Daoy (cell line): ENCODE measurements at regions not wholly inside any gene's neighbourhood (a gene's known extent, or its start where the extent isn't known, plus 50 kb on each side); places are given as distances from the start of the nearest gene placed in this dataset.
"Not testable (repeated sequence)": the region's sequence is repeated elsewhere in the genome, so short reads cannot be mapped to it uniquely, and the experiment has no call there.

Experiments used
- DNase-seq: peaks from one replicate; pipeline ENCODE4 v3.0.0-alpha.2; 2015; ENCODE audit warnings: low read depth

DNA sequence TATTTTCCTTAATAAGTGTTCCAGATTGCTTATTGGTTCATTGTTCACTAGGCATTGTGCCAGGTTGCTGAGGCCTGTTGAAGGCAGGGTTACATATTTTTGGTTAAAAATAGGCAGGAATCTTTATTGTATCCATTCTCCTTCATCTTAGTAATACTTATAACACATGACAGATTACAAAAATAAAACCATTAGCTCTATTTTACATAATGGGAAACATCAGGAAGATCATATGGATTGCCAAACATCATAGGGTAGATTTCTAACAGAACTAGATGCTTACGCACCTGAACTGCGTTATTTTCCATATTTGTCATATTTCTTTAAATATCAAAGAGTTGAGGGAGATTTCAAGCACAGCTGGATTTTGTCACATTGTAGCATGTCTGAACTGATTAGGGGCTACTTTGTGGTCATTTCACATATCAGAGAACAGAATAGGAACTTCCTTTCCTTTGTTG lies 462.9 kb upstream of the SGO1 start:
- no peak for DNase-seq

DNA sequence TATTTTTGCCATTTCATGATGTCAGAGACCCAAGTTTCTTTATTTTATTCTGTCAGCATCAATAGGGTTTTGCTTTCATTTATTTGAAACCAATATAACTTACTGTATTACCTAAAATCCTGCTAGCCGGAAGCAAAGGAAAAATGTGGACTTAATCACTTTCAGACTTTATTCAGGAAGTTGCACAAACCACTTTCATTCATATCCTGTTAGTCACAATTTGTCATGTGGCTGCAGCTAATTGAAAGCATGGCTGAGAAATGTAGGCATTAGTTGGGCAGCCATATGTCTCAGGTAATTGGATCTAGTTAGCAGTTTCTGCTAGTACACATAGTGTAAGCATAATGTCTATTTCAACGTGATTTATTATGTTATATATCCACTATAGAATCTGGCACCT lies 462.3 kb upstream of the SGO1 start:
- no peak for DNase-seq

DNA sequence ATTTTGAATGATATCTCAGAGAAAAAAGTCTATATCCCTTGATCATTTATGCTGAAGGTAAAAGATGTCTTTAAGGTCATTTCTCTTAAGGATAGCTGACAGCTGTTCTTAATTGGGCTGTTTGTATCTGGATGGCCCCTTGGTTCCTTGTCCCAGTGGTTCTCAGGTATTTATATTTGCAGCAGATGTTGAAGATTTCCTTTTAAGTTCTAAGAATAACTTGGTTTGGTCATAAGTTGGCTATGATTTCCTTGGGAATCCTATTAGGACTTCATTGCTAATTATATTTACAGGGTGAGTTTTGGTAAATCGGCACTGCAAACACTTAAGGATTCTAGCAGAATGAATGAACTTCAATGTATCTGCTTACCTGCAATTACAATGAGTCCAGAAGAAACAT lies 460.4 kb upstream of the SGO1 start:
- DNase-seq, result no peak

DNA sequence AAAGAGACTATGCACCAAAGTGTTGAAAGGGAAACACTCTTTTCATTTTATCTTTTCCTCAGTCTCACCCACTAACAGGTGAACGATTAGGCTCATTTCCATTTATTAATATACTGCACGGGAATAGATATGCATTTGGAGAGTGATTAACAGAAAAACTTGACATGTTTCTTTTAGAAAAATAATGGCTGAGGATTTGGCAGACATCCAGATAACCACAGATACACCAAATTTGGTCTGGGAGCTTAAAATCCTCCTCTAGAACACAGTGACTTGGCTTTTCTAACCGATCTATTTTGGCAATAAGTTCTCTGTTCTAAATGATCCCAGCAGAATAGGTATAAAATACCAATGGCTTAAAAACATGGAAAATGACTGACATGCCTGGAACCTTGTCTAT lies 459.3 kb upstream of the SGO1 start:
- DNase-seq, result no peak

DNA sequence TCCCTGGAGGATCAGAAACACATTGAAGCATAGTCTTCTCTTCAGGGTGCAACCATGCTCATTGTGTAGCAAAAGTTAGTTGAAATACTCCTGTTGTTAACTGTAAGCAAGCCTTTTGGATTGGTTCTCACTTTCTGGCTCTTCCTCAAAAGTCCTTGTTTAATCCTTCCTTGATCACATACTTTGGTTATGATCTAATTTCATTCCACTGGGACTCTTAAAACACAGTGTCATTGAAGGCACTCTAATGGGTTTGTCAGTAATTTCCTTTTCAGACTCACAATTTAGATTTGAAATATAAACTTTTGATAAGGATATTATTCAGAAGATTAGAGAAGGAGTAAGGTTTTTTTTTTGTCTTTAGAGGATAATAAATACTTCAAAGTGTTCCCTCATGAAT lies 451.7 kb upstream of the SGO1 start:
- DNase-seq, result no peak

DNA sequence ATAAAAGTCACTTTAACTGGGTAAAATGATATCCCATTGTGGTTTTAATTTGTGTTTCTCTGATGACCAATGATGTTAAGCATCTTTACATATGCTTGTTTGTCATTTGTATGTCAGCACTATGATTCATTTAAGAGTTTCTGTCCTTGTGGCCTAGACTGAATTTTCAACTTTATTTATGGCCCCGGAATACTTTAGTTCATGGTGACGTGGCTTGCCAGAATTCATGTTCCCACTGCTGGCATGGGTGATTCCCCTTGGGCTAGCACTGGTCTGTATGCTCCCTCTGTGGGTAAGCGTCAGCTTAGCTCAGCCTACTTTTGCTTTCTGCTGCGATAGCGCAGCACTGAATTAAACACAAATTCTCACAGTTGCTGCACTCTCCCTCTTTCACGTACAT lies 436.3 kb upstream of the SGO1 start:
- no peak for DNase-seq

DNA sequence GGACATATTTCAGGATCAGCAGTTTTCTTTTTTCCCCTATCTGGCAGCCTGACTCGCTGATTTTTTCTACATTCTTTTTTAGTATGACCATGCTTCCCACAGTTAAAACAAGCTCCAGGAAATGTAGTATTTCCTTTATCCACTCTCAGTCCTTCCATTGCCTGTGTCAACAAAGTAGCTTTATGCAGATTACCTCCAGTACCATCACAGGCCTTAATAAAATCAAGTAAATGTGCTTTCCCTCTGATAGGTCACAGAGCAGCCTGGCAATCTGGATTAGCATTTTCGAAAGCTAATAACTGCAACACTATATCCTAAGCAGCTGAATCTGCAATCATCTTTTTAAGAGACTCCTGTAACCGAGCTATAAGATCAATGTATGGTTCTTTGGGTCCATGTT lies 432.6 kb upstream of the SGO1 start:
- not testable (repeated sequence) for DNase-seq

DNA sequence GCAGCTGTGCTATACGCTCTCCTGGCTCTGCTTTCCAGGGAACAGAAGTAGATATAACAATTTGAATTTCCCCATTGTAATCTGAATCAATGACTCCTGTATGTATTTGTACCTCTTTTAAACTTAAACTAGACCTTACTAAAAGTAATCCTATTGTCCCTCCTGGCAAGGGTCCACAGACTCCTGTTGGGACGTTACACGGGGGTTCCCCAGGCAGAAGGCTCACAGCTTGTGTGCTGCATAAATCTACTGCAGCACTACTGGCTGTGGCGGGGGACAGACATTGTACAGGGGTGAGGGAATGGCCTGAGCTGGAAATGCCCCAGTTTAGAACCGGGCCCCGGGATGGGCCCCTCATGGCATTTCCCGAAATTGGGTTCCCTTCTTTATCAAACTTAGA lies 432.2 kb upstream of the SGO1 start:
- not testable (repeated sequence) for DNase-seq

DNA sequence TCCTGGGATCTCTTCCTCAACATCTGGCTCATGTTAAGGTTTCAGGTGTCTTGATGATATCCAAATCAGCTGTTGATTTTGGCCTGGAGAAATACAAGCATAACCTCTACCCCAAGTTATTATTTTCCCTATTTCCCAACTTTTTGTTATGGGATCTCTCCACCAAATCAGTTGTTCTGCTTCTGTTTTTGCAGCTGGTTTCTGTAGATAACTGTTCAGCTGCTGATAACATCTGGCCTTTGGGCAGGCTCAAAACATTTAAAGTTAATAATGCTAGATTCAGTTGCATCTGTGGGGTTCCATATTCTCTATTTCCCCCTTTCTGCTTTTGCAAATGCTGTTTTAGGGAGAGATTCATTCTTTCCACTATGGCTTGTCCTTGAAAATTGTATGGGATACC lies 430.0 kb upstream of the SGO1 start:
- not testable (repeated sequence) for DNase-seq

DNA sequence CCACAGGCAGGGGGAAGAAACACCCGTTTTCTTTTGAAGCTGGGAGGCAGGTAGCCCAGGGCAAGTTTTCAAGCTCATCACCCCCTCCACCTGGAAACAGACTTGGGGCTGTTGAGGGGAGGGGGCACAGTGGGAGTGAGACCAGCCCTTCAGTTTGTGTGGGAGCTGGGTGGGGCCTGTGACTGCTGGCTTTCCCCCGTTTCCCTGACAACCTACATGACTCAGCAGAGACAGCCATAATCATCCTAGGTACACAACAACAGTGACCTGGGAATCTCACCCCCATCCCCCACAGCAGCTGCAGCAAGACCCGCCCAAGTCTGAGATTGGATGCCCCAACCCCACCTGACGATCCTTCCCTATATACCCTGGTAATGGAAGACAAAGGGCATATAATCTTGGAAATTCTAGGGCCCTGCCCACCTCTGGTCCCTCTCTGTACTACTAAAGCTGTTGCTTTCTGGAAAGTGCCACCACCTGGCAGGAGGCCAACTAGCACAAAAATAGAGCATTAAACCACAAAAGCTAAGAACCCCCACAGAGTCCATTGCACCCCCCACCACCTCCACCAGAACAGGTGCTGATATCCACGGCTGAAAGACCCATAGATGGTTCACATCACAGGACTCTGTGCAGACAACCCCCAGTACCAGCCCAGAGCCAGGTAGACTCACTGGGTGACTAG lies 422.2 kb upstream of the SGO1 start:
- no peak for DNase-seq

DNA sequence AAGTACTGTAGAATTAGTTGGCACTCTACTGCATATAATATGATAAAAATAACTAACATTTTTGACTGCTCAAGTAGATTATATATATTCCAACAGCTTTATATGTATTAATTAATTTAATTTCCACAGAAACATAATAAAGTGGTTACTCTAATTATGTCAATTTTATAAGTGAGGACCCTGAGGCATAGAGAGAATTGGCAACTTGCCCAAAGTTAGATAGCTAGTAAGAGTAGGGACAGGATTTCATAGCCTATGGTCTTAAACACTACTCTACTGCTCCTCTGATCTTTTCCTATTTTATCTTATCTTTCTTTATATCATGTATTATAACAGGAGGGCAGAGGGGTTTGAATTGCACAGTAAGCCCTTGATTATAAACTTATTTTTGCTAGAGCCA lies 418.7 kb upstream of the SGO1 start:
- no peak for DNase-seq

DNA sequence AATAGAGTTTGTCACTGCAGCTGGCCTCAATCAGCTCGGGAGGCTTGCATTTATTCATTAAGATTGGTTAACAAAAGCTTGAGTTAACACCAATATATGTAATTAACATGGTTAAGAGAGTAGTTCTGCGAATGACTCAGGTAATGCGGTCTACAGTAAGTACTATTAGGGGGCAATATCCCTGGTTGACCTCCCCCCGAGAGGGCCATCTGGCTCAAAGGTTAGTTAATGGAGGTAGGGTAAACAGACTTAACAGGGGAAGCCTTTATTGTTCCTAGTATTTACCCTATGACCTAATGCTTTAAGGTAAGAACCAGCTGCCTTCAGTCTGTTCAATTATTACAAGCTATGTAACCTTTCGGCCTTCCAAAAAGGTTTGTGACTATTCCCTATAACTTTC lies 403.3 kb upstream of the SGO1 start:
- no peak for DNase-seq

DNA sequence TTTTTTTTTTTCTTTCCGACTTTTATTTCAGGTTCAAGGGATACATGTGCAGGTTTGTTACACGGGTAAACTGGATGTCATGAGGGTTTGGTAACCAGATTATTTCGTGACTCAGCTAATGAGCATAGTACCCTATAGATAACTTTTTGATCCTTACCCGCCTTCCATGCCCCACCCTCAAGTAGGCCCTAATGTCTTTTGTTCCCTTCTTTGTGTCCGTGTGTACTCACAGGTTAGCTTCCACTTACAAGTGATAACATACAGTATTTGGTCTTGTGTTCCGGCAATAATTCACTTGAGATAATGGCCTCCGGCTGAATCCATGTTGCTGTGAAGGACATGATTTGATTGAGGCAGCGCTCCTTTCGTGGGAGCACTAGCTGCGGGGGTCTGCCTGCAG lies 402.8 kb upstream of the SGO1 start:
- no peak for DNase-seq

DNA sequence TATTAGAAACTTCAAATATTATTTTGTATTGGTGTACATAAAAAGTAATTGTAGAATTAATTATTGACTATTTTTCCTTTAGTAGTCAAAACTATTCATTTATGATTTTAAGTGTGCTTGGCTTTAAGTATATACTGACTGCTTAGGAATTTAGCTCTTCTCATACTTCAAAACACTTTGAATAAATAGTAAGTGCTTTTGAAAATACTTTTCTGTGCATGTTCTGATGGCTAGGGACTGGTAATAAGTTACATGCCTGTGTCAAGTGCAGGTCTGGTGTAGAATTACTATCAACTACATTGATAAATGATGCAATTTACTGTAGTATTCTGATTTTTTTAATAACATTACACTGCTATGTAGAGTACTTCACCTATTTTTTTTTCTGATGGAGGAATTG lies 397.6 kb upstream of the SGO1 start:
- no peak for DNase-seq

DNA sequence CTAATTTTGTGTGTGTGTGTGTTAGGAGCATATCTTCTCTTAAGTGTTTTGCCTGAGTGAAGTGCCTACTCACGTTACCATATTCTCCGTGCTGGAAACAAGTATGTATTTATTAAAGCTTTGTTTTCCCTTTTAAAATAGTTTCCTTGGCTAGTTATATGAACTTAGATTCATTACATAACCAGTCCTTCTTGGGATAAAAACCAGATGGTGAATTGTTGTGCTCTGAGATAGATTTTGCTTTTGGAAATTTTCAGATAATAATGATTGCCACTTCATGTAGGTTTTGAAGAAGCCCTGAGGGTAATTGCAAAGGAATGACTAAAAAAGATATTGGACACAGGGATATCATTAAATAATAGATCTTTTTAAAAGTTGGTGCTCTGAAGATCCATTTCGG lies 390.2 kb upstream of the SGO1 start:
- DNase-seq, result no peak

DNA sequence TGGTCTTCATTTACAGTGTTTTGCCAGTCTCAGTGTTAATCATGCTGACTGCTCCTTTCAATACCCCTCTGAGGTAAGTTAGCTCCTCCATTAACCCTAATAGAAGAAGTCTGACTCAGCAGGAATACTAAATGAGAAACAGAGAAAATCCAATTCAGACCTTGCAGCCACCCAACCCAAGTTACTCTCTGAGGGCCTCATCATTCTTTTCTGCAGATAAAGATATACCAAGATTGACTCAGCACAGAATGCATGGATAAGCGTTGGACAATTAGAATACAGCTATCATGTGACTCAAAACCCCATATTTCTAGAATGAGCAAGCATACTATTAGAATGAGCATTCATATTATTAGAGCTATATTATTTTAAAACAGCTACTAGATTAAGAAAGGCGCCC lies 389.1 kb upstream of the SGO1 start:
- DNase-seq, result no peak

DNA sequence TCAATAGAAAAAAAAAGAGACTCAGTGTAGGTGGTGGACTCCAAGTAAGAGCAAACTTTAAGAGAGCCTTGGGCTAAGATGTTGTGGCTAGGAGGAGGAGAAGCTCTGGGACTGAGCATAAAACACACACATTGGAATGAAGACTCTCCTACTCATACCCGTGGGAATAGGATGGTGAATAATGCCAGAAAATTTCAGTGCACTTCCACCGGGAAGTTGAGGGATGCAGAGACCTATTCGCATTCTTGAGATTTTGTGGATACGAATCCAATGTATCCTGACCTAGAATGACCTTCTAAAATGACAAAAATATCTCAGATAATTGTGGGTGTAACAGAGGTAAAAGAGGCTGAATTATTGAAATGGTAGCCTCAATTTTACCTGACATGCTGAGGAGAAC lies 388.7 kb upstream of the SGO1 start:
- DNase-seq, result no peak

DNA sequence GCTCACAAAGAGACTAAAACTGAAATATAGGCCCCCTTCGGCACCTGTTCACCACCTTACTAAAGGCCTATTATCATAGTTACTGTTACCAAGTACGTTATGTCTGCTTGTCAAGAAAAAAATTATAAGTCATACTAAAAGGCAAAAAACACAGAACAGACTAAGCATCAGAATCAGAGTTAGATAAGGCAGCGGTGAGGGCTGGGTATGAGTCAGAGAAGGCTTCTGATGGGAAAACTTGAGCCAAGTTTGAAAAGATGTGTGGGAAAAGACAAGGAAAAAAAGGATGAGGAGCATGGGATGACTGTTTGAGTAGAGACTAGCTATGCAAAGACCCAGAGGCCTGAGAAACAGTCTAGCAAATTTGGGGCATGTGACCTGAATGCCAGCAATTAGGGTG lies 387.2 kb upstream of the SGO1 start:
- DNase-seq, result no peak

DNA sequence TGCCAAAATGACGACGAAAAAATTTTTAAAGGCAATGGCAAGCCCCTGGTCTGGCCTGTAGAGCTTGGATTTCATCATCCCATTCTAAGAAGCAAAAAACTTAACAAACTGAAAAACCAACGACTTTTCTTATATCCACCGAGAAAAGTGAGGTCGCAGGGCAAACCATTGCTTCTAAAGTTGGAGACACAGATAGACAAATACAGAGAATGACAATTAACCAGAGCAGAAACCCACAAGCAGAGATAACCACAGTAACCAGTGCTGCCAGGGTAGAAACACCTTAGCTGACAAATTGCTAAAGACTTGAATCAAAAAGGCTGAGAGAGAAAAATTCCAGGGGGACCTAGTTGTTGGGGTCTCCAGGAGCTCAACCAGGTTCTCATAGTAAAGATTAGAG lies 386.5 kb upstream of the SGO1 start:
- DNase-seq, result no peak

DNA sequence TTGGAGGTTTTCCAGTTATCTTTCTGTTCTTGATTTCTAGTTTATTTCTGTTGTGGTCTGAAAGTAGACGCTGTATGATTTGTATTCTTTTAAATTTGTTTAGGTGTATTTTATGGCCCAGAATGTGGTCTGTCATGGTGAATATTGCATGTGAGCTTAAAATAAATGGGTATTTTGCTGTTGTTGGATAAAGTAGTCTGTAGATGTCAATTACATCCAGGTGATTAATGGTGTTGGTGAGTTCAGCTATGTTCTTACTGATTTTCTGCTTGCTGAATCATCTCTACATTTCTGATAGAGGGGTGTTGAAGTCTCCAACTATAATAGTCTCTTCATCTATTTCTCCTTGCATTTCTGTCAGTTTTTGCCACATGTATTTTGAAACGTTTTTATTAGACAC lies 383.3 kb upstream of the SGO1 start:
- DNase-seq, result no peak

DNA sequence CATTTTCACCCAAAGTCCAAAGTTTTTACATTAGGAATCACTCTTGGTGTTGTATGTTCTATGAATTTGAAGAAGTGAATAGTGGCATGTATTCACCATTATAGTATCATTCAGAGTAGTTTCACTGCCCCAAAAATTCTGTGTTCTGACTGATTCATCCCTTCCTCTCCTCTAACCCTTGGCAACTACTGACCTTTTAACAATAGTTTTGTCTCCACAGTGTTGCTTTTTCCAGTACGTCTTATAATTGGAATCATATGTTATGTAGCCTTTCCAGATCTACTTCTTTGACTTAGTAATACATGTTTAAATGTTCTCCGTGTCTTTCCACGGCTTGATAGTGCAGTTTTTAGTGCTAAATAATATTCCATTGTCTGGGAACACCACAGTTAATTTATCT lies 379.0 kb upstream of the SGO1 start:
- no peak for DNase-seq

DNA sequence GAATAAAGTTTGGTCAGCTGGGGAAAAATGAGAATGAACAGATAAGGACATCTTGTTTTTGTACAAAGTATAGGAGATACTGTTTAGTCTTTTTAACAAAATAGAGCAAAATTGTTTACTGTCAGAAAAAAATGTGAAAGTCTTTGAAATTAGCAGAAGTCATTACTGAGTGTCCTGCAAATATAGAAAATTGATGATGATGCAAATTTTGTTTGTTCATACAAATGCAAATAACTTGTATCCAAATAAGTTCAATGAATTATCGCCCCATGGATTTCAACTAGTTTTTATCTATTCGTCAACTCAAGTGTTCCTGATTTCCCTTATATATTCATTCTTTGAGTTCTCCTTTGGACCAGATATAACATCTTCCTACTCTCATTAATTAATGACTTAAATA lies 378.0 kb upstream of the SGO1 start:
- no peak for DNase-seq

DNA sequence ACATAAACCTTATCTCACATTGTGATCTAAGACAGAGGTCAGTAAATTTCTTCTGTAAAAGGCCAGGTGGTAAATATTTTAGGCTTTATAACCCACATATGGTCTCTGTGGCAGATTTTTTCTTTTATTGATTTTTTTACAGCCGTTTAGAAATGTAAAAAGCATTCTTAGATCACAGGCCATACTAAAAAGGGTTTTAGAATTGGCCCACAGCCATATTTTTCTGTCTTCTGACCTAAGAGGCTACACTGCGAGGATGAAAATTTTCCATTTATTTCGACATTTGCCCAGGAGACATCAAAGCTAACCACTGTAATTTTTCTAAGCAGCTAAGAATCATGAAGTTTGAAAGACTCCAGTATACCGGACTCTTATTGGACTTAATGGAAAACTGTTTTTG lies 377.2 kb upstream of the SGO1 start:
- no peak for DNase-seq

DNA sequence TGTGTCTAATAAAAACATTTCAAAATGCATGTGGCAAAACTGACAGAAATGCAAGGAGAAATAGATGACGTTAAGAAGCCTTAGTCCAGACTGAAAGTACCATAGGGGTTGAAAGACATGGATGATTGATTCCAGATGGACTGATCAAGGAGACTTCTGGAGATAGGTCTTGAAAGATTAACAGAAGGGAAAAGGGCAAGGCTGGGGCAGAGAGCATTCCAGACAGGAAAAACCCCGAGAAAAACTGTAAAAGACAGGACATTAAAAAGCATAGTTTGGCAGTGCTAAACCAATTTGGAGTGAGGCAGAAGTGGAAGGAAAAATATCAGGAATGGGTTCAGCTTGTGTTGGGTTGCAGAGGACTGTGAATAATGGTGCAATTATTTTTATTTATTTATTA lies 375.2 kb upstream of the SGO1 start:
- no peak for DNase-seq

DNA sequence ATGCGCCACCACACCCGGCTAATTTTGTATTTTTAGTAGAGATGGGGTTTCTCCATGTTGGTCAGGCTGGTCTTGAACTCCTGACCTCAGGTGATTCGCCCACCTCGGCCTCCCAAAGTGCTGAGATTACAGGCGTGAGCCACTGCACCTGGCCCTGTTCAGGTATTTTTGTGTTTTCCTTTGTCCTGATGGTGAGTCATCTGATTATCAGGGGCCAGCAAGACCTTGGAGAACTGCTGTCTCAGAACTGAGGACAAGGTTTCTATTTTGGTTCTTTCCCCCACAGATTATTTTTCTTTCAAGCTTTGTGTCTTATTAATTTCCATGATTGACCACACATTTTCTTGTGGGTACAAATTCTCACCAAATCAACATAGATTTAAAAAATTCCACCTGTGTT lies 374.4 kb upstream of the SGO1 start:
- not testable (repeated sequence) for DNase-seq
